MV-4-11 (cell line): ENCODE measurements at regions not wholly inside any gene's neighbourhood (a gene's known extent, or its start where the extent isn't known, plus 50 kb on each side); places are given as distances from the start of the nearest gene placed in this dataset.

Experiments used
- DNase-seq: peaks from one replicate; lab custom pipeline; 2025; lab: John Stamatoyannopoulos, UW

- DNase-seq: no peak
Measured at GRCh38 chr9:73011956-73012355, 59.1 kb upstream of the ALDH1A1 start.

- no peak for DNase-seq
Measured at GRCh38 chr9:73011181-73011750, 58.4 kb upstream of the ALDH1A1 start.

- DNase-seq: peak; percentile 47
Measured at GRCh38 chr9:73009649-73010288, 56.9 kb upstream of the ALDH1A1 start.

- no peak for DNase-seq
Measured at GRCh38 chr9:73007966-73008672, 55.3 kb upstream of the ALDH1A1 start.

- DNase-seq: no peak
Measured at GRCh38 chr9:73006986-73007385, 54.1 kb upstream of the ALDH1A1 start.
